ENCODE measurements at regions not wholly inside any gene's neighbourhood (a gene's known extent, or its start where the extent isn't known, plus 50 kb on each side); places are given as distances from the start of the nearest gene placed in this dataset.

DNA sequence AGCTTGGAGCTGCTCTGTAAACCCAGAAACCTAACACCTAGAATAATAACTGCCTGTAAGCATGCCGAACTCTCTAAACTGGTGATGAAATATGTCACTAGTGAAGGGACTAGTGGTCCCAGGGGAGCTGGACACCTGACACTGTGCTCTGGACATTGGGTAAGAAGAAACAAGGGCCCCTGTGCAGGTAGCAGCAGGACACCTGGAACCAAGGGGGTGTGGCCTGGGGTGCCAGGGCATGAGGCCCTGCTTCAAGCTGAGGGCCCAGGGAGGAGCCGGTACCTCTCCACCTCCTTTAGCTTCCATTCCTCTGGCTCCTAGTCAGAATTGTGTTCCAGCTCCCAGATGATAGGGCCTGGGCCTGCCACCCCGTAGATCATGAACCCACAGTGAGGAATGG, 263.2 kb downstream of the OGFRL1 start:
- Histone ChIP-seq H3K4me1 (ENCODE audit: insufficient read depth, low read length, poor library complexity, severe bottlenecking) (no peaks in the 10 kb centered on the region), H3K9me3 (ENCODE audit: insufficient read depth, low read depth, low read length) (no peaks in the 10 kb centered on the region; the same call in 1 of the 2 replicates)

GRCh38 chr6:71556141-71556540, 267.5 kb downstream of the OGFRL1 start:
- Histone ChIP-seq H3K9me3 (ENCODE audit: insufficient read depth, low read depth, low read length) (no peaks in the 10 kb centered on the region; the same call in 1 of the 2 replicates), H3K4me1 (ENCODE audit: insufficient read depth, low read length, poor library complexity, severe bottlenecking) (no peaks in the 10 kb centered on the region), H3K4me2 (ENCODE audit: low read depth, low read length, poor library complexity, severe bottlenecking) (no peak overlapping the region), H3K4me3 (ENCODE audit: low read length, poor library complexity, severe bottlenecking) (no peak overlapping the region), H3F3A (ENCODE audit: low read depth) (no peaks in the 10 kb centered on the region), H3K9ac (ENCODE audit: low read depth, low read length, poor library complexity, severe bottlenecking) (no peak overlapping the region), H4K20me1 (ENCODE audit: insufficient read depth, low read length, poor library complexity, severe bottlenecking) (no peaks in the 10 kb centered on the region), H3K27me3 (ENCODE audit: insufficient read depth, low read length, poor library complexity, severe bottlenecking) (no peaks in the 10 kb centered on the region), H3K9me2 (replicated peaks; ENCODE audit: low read depth, low read length) (no peaks in the 10 kb centered on the region), H2AFZ (ENCODE audit: low read length) (no peak overlapping the region), H3K79me2 (ENCODE audit: insufficient read depth, low read length) (no peaks in the 10 kb centered on the region), H3K36me3 (ENCODE audit: insufficient read depth, low read length) (no peaks in the 10 kb centered on the region)
- no peak for TF ChIP-seq CTCF (conservative IDR thresholded peaks at IDR 0.05; ENCODE audit: low read length)
- no peak for TF ChIP-seq EZH2phosphoT487 (IDR thresholded peaks at IDR 0.05; ENCODE audit: borderline replicate concordance)

More for the DNA sequence above, 263.2 kb downstream of the OGFRL1 start:
- Histone ChIP-seq H3K4me2 (ENCODE audit: low read depth, low read length, poor library complexity, severe bottlenecking) (no peak overlapping the region), H2AFZ (ENCODE audit: low read length) (no peak overlapping the region), H3K4me3 (ENCODE audit: low read length, poor library complexity, severe bottlenecking) (no peak overlapping the region), H3K9me2 (replicated peaks; ENCODE audit: low read depth, low read length) (no peaks in the 10 kb centered on the region), H3F3A (ENCODE audit: low read depth) (no peaks in the 10 kb centered on the region), H3K9ac (ENCODE audit: low read depth, low read length, poor library complexity, severe bottlenecking) (no peak overlapping the region), H3K27me3 (ENCODE audit: insufficient read depth, low read length, poor library complexity, severe bottlenecking) (no peaks in the 10 kb centered on the region), H3K79me2 (ENCODE audit: insufficient read depth, low read length) (no peaks in the 10 kb centered on the region), H4K20me1 (ENCODE audit: insufficient read depth, low read length, poor library complexity, severe bottlenecking) (no peaks in the 10 kb centered on the region), H3K36me3 (ENCODE audit: insufficient read depth, low read length) (no peaks in the 10 kb centered on the region)
- TF ChIP-seq EZH2phosphoT487 (IDR thresholded peaks at IDR 0.05; ENCODE audit: borderline replicate concordance) (no peak), CTCF (conservative IDR thresholded peaks at IDR 0.05; ENCODE audit: low read length) (no peak)

- no peak for TF ChIP-seq CTCF (conservative IDR thresholded peaks at IDR 0.05; ENCODE audit: low read length)
- TF ChIP-seq EZH2phosphoT487 (IDR thresholded peaks at IDR 0.05; ENCODE audit: borderline replicate concordance) = no peak
- H3K9ac ChIP-seq (ENCODE audit: low read depth, low read length, poor library complexity, severe bottlenecking) = no peak overlapping the region
- H3K27me3 ChIP-seq (ENCODE audit: insufficient read depth, low read length, poor library complexity, severe bottlenecking) = no peaks in the 10 kb centered on the region
- H3K36me3 ChIP-seq (ENCODE audit: insufficient read depth, low read length) = no peaks in the 10 kb centered on the region
- H3K4me3 ChIP-seq (ENCODE audit: low read length, poor library complexity, severe bottlenecking) = no peak overlapping the region
- H3K79me2 ChIP-seq (ENCODE audit: insufficient read depth, low read length) = no peaks in the 10 kb centered on the region
- no peaks in the 10 kb centered on the region for H3K4me1 ChIP-seq (ENCODE audit: insufficient read depth, low read length, poor library complexity, severe bottlenecking)
- no peaks in the 10 kb centered on the region for H4K20me1 ChIP-seq (ENCODE audit: insufficient read depth, low read length, poor library complexity, severe bottlenecking)
- no peaks in the 10 kb centered on the region; the same call in 1 of the 2 replicates for H3K9me3 ChIP-seq (ENCODE audit: insufficient read depth, low read depth, low read length)
- no peaks in the 10 kb centered on the region for H3K9me2 ChIP-seq (replicated peaks; ENCODE audit: low read depth, low read length)
- H2AFZ ChIP-seq (ENCODE audit: low read length) = no peak overlapping the region
- no peak overlapping the region for H3K4me2 ChIP-seq (ENCODE audit: low read depth, low read length, poor library complexity, severe bottlenecking)
- H3F3A ChIP-seq (ENCODE audit: low read depth) = no peaks in the 10 kb centered on the region
Measured at GRCh38 chr6:71558974-71559373, 270.4 kb downstream of the OGFRL1 start.

Measured in Loucy (cell line).